Astrocyte (in vitro differentiated cells and primary cell): ENCODE measurements at regions not wholly inside any gene's neighbourhood (a gene's known extent, or its start where the extent isn't known, plus 50 kb on each side); places are given as distances from the start of the nearest gene placed in this dataset.

ENCODE experiments used
- CTCF ChIP-seq: IDR thresholded peaks from 2 replicates; pipeline ENCODE4 v1.5.1; 2011; ENCODE audit warnings: low read depth, mild to moderate bottlenecking, inconsistent platforms, low read length, moderate library complexity; ENCODE audit not compliant: insufficient read depth
- EZH2 ChIP-seq: IDR thresholded peaks from 2 replicates; pipeline ENCODE4 v1.6.1; 2012; ENCODE audit warnings: mild to moderate bottlenecking, low read length, inconsistent platforms; ENCODE audit not compliant: insufficient read depth

GRCh38 chr2:67604360-67604759 is 207.2 kb downstream of the ETAA1 start:
- TF ChIP-seq CTCF (no peak), EZH2 (no peak)
